Amniotic stem cell (primary cell): ENCODE measurements at regions not wholly inside any gene's neighbourhood (a gene's known extent, or its start where the extent isn't known, plus 50 kb on each side); places are given as distances from the start of the nearest gene placed in this dataset.
"Not testable (repeated sequence)": the region's sequence is repeated elsewhere in the genome, so short reads cannot be mapped to it uniquely, and the experiment has no call there.

Experiments
- DNase-seq: peaks from one replicate; lab custom pipeline; 2025; lab: John Stamatoyannopoulos, UW

GRCh38 chr4:118410138-118410537 lies 57.3 kb upstream of the PRSS12 start:
- peak; percentile 49 for DNase-seq

DNA sequence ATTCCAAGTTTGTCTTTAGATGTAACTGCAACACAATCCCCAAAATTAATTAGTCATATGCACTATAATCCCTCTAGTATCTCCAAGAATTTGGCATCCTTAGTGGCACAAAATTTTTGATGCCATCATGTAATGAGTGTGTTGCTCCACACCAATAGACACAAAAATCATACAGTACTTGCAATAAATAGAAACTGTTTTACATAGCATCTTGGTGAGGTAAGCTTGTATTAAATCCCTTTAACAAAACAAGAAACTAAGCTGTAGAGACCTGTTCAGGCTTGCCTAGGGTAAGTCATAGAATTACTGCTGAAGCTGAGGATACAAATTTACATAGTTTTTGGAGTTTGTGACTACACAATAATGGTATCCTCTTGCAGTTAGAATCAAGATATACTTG lies 64.5 kb upstream of the PRSS12 start:
- peak; percentile 37 for DNase-seq

DNA sequence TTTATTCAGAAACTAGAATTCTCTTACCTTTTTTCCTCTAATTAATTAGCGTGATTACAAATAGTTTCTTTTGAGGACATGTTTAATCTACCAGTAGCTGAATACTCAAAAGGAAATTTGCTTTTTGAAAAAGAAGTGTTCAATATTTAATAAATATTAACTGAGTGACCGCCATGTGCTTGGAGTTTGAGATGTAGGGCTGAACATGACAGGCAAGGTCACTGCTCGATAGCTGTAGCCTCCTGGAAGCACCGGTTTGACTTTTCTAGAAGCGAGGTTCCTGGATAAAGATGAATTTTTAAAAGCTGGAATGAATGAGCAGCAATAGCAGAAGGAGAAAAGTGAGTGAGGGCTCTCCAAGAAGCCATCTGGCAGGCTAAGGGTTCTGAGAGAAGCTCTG lies 65.0 kb upstream of the PRSS12 start:
- not testable (repeated sequence) for DNase-seq

GRCh38 chr4:118418396-118418795 lies 65.6 kb upstream of the PRSS12 start:
- DNase-seq = not testable (repeated sequence)

GRCh38 chr4:118419626-118420025 lies 66.8 kb upstream of the PRSS12 start:
- DNase-seq = not testable (repeated sequence)

DNA sequence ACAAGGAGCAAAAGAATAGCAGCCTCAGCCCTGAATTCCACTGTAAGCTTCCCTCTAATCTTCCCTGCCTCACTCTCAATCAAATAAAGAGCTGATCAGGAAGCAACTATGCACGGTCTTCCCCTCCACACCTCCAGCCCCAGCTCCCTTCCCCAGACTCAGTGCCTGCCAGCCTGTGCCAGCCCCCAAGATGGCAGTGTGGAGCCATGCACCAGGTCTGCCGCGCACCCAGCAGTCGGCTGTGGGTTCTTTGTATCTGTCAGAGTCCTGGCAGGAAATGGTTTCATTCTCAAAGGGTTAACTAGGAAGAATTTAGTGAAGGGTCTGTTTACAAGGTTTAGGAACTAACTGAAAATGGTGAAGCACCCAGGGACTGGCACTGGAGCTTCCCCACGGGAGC lies 71.3 kb upstream of the PRSS12 start:
- not testable (repeated sequence) for DNase-seq

DNA sequence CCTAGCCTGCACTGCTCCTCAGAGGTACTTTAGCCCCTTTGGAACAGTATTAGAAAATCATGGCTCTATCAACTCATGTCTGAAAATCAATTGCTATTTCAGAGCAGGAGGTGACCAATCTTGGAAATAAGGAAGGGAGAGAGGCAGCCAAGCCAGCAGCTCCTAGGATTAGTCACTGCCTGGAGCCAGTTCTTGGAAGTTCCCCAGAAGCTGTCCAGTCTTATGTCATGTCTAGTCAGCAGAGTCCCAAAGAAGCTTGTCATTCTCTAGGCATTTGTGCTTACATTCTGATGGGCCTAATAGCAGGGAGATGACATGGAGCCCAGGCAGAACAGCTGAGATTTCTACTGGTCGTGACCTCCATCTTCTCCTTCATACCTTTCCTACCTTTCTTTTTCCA lies 76.1 kb upstream of the PRSS12 start:
- not testable (repeated sequence) for DNase-seq

- not testable (repeated sequence) for DNase-seq
These were observed 79.6 kb upstream of the PRSS12 start for GRCh38 chr4:118432359-118432758.

GRCh38 chr4:118433612-118434375 lies 81.0 kb upstream of the PRSS12 start:
- not testable (repeated sequence) for DNase-seq

DNA sequence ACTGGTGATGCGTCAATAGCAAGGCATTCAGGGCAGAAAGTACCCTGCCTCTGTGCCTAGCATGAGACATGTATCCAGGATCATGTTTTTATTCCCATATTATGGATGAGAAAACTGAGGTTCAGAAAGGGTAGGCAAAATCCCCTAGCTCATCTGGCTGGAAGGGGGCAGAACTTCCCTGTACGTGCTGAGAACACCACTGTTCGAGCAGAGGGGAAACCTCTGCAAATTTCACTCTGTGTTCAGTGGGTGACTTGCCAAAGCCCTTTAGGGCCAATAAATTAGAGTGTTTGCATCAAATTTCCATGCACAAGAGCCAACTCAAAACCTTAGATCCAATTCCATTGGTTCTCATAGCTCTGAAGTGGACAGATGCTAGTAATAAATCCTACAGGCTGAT lies 82.6 kb upstream of the PRSS12 start:
- not testable (repeated sequence) for DNase-seq

DNA sequence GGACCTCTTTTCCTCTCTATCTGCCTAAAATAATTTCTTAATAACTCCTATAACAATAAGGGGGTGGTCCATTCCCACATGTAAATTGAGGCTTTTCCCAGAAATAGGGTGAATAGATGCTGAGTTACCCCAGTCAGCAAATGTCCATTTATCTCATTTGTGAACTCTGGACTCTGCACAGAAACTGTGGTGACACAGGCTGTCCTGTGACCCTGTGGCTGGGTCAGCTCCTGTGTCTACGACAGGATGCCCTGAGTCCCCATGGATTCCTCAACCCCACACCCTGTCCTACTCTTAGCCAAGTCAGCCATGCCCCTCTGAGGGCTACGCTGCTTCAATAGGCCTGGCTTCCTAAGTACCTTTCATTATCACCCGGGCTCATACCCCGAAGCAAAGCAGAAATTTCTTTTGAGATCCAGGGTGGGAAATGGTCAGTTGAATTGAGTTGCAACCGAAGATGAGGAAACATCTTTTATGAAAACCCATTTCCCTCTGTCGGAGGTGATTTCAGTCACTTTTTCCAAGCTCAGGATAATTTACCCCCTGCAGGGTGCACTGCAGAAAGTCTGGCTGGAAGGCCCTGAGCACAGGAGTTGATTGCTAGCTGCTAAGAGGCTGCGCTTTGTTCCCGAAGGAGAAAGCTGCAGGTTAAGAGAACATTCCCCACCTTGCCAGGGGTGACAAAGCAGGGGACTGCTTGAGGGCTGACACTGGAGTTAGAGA lies 89.5 kb upstream of the PRSS12 start:
- DNase-seq = not testable (repeated sequence)

- DNase-seq = not testable (repeated sequence)
These were observed 94.6 kb upstream of the PRSS12 start for GRCh38 chr4:118447397-118447796.

DNA sequence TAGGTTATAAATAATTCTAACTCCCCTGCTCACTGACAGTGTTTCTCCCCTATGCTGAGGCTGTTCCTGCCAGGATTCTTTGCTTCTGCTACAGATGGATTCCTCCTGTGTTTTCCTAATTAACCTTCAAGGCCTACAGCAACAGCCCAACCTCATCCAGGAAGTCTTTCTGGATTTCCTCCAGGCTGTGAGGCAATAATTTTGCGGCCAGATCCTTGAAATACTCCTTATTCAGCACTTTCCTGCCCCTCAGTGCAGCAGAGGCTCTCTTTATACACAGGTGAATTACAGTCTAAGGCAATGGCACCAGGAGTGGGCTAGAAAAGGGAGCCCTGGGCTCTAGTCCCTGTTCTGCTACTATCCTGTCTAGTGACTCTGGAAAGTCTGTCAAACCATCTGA lies 102.1 kb upstream of the PRSS12 start:
- DNase-seq = not testable (repeated sequence)

DNA sequence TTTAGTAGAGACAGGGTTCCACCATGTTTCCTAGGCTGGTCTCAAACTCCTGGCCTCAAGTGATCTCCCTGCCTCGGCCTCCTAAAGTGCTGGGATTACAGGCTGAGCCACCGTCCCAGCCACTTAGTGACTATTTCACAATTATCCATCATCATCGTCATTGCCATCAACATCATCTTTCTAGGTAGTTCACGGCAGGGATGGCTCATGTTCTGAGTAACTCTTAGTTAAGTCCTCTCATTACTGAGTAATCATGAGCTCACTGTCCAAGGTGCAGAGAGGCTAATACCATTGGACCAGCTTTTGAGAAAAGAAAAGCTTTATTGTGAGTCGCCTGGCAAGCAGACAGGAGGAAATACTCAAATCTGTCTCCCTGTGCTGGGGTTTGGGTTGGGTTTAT lies 108.6 kb upstream of the PRSS12 start:
- peak; percentile 2 for DNase-seq

DNA sequence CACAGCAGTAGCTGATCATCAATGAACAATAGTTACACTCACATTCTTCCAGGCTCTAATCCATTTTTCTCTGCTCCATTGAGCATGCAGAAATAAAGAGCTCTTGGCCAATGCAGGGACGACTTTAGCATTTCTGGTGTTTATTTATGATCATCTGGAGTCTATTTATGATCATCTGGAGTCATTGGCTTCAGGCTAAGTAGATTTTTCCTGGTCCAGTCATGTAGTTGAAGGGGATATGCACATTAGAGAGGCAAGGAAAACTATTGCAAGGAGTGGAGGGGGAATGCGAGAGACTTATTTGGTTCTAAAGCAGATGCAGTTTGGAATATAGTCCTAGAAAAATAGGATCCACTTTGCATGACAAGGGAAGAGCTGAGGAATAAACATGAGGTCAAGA lies 113.0 kb upstream of the PRSS12 start:
- DNase-seq = peak; percentile 56

DNA sequence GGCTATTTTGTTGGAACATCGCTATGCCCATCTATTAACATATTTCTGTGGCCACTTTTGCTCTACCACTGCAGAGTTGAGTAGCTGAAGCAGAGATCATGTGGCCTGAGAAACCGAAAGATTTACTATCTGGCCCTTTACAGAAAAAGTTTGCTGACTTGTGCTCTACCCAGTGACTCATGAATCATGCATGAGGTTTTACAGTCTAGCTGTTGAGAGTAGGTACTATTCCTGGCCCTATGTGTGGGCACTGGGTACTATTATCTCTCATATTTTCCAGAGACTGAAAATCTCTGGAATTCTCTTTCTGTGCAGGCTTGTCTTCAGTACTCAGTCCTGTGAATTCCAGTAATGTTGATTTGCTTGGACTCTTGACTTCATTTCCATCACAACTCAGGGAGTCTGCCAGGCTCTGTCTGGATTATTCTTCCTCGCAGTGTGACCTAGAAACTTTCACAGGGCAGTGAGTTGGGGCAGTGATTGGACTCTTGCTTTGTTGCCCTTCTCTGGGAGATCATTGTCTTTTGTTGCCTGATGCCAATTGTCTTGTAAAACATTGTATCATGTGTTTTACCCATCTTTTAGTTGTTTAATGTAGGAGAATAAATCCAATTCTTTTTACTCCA lies 121.3 kb upstream of the PRSS12 start:
- DNase-seq = peak; percentile 2

- not testable (repeated sequence) for DNase-seq
These were observed 122.0 kb upstream of the PRSS12 start for GRCh38 chr4:118474771-118475170.

GRCh38 chr4:118475901-118476300 lies 123.1 kb upstream of the PRSS12 start:
- DNase-seq = not testable (repeated sequence)

DNA sequence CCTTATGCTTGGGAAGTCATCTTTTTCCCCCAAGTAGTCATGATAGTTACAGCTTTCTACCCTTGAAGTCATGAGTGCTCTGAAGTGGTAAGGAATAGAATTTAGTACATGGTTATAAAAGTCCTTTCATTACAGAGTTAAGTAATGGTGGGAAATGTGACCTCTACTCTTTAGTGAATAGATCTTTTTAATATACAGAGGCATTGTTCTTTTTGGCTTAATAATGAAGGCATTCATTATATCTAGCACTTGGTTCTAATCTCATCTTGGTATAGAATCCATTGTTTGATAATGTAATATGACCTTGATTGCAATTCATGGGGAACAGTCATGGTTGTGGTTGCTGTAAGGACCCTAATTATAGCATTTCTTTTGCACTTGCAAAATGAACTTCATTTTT lies 125.0 kb upstream of the PRSS12 start:
- DNase-seq = not testable (repeated sequence)

- not testable (repeated sequence) for DNase-seq
These were observed 133.1 kb upstream of the PRSS12 start for GRCh38 chr4:118485801-118486314.

DNA sequence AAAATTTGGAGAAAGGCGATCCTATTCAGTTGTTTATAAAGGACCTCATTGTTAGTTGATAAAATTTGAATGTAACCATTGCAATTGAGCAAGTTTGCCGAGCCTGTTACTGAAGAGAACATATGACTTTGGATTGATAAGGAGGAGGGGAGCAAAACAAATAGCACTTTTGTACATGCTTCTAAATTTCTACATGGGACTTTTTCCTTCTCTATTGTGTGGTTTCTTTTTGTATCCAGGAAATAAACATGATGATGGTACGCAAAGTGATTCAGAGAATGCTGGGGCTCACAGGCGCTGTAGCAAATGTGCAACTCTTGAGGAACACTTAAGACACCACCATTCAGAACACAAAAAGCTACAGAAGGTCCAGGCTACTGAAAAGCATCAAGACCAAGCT lies 140.2 kb upstream of the PRSS12 start:
- DNase-seq = not testable (repeated sequence)

- not testable (repeated sequence) for DNase-seq
These were observed 141.6 kb upstream of the PRSS12 start for GRCh38 chr4:118494437-118494836.

DNA sequence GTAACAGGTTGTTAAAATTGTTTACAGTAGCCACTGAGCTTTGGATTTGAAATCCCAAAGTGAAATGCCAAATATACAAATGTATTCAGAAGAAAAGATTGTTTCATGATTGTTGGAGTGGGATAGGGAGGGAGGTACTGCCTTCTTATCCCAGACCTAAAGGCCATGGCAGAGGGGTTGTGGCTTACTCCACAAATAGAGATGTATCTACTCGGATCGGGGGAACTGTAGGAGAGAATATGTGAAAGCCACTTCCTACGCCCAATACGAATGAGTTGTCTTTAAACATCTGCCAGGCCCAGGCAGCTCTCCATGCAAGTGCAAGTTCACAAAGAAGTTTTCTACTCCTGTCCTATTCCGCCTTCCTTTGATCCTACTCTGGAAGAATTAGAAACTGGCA lies 150.2 kb upstream of the PRSS12 start:
- not testable (repeated sequence) for DNase-seq
